Neuronal stem cell (in vitro differentiated cells): ENCODE measurements at regions not wholly inside any gene's neighbourhood (a gene's known extent, or its start where the extent isn't known, plus 50 kb on each side); places are given as distances from the start of the nearest gene placed in this dataset.
"Not testable (repeated sequence)": the region's sequence is repeated elsewhere in the genome, so short reads cannot be mapped to it uniquely, and the experiment has no call there.

Source experiments
- DNase-seq: peaks from one replicate; pipeline ENCODE4 v3.0.0-alpha.2; 2013; ENCODE audit warnings: low spot score
- H2AFZ ChIP-seq: one replicate; pipeline ENCODE4 v1.6.1; 2013; ENCODE audit warnings: mild to moderate bottlenecking, low read length, inconsistent platforms
- H2AK5ac ChIP-seq: 2 replicates; pipeline ENCODE4 v1.6.1; 2013; ENCODE audit warnings: low read depth, mild to moderate bottlenecking, inconsistent platforms, low read length, moderate library complexity, mixed read lengths
- H2BK120ac ChIP-seq: 2 replicates; pipeline ENCODE4 v1.6.1; 2013; ENCODE audit warnings: low read depth, mild to moderate bottlenecking, inconsistent platforms, low read length, moderate library complexity, mixed read lengths
- H2BK12ac ChIP-seq: one replicate; pipeline ENCODE4 v1.6.1; 2013; ENCODE audit warnings: low read length, inconsistent platforms
- H2BK15ac ChIP-seq: 2 replicates; pipeline ENCODE4 v1.6.1; 2013; ENCODE audit warnings: mild to moderate bottlenecking, low read length, inconsistent platforms, mixed read lengths
- H2BK5ac ChIP-seq: one replicate; pipeline ENCODE4 v1.6.1; 2013; ENCODE audit warnings: inconsistent platforms, mild to moderate bottlenecking, low read length, moderate library complexity
- H3K14ac ChIP-seq: one replicate; pipeline ENCODE4 v1.6.1; 2013; ENCODE audit warnings: low read length, inconsistent platforms
- H3K18ac ChIP-seq: 2 replicates; pipeline ENCODE4 v1.6.1; 2013; ENCODE audit warnings: low read length, inconsistent platforms
- H3K23ac ChIP-seq: 2 replicates; pipeline ENCODE4 v1.6.1; 2013; ENCODE audit warnings: low read depth, mild to moderate bottlenecking, mixed read lengths, low read length, inconsistent platforms; ENCODE audit not compliant: poor library complexity
- H3K27ac ChIP-seq: replicated peaks from 3 replicates; pipeline ENCODE4 v1.5.1; 2013; ENCODE audit warnings: low read length, inconsistent platforms
- H3K27me3 ChIP-seq, 3 experiments: 2 replicates each; pipeline ENCODE4 v1.6.1; 2013; ENCODE audit warnings: low read length in 3 of 3, mild to moderate bottlenecking in 2 of 3, inconsistent platforms in 1 of 3, low read depth in 1 of 3, mixed read lengths in 1 of 3, moderate library complexity in 1 of 3; ENCODE audit not compliant: control insufficient read depth in 3 of 3, insufficient read depth in 3 of 3
- H3K36me3 ChIP-seq, 2 donors: replicated peaks in 1 of 2; 2 replicates each; pipeline ENCODE4 v1.6.1; 2013; ENCODE audit warnings: low read length in 2 of 2; ENCODE audit not compliant: control insufficient read depth in 2 of 2, insufficient read depth in 2 of 2
- H3K4ac ChIP-seq: 2 replicates; pipeline ENCODE4 v1.6.1; 2013; ENCODE audit warnings: inconsistent platforms, mild to moderate bottlenecking, low read length, moderate library complexity
- H3K4me1 ChIP-seq, 2 donors: 1 replicate in 1 of 2; 2 replicates in 1 of 2; pipeline ENCODE4 v1.6.1; 2013; ENCODE audit warnings: low read length in 2 of 2, low read depth in 1 of 2; ENCODE audit not compliant: control insufficient read depth in 2 of 2, insufficient read depth in 1 of 2
- H3K4me2 ChIP-seq: one replicate; pipeline ENCODE4 v1.6.1; 2013; ENCODE audit warnings: mild to moderate bottlenecking, low read length, inconsistent platforms; ENCODE audit not compliant: insufficient read depth, poor library complexity, severe bottlenecking
- H3K4me3 ChIP-seq, 2 donors: 2 replicates each; pipeline ENCODE4 v1.5.1; 2013; ENCODE audit warnings: low read length in 2 of 2, mild to moderate bottlenecking in 2 of 2, inconsistent platforms in 1 of 2, moderate library complexity in 1 of 2
- H3K79me1 ChIP-seq: one replicate; pipeline ENCODE4 v1.6.1; 2013; ENCODE audit warnings: low read depth, mild to moderate bottlenecking, inconsistent platforms, low read length, moderate library complexity
- H3K9ac ChIP-seq: one replicate; pipeline ENCODE4 v1.6.1; 2013; ENCODE audit warnings: mild to moderate bottlenecking, low read depth, low read length, inconsistent platforms; ENCODE audit not compliant: poor library complexity
- H3K9me3 ChIP-seq, 2 donors: replicated peaks in 1 of 2; 2 replicates each; pipeline versions ENCODE3 to v1.6.1; 2013; ENCODE audit warnings: low read length in 2 of 2, mild to moderate bottlenecking in 2 of 2, inconsistent platforms in 1 of 2, low read depth in 1 of 2, mixed read lengths in 1 of 2, moderate library complexity in 1 of 2; ENCODE audit not compliant: control insufficient read depth in 2 of 2, insufficient read depth in 1 of 2
- H4K8ac ChIP-seq: one replicate; pipeline ENCODE4 v1.6.1; 2013; ENCODE audit warnings: low read depth, mild to moderate bottlenecking, inconsistent platforms, low read length, moderate library complexity
- H4K91ac ChIP-seq: one replicate; pipeline ENCODE4 v1.6.1; 2013; ENCODE audit warnings: low read length, low read depth, mild to moderate bottlenecking, inconsistent platforms; ENCODE audit not compliant: poor library complexity
- WGBS, 2 donors: extraction: QIAGEN DNeasy Blood & Tissue Kit; methylation state at CpG; one replicate each; pipeline ENCODE4 v1.1.7; 2013; ENCODE audit warnings: missing lambda C conversion rate in 2 of 2, mixed read lengths in 1 of 2; ENCODE audit not compliant: insufficient read length in 2 of 2, insufficient replicate concordance in 1 of 2; ENCODE audit errors: extremely low coverage in 2 of 2; 5-methylcytosine and 5-hydroxymethylcytosine counted together

DNA sequence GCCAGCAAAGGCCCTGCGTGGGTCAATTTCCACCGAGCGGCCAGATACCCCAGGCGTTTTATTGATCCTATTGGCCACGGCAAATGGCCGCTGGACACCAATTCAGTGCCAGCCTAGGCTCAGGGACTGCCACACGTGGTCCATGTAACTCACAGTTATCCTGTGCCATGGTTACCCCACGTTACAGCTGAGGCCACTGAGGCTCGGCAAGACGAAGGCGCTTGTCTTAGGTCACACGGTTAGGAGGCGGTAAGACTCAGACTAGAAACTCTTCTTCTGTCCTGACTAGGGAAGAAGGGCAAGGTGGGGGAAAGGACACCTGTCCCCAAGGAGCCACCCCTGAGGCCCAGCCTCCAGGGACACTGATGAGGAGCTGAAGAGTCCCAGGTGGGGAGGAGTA, 381.1 kb upstream of the ZNF722 start:
- H2AK5ac ChIP-seq, H2BK5ac ChIP-seq: not testable (repeated sequence)
- no CpG with 5 or more reads among the region's 13 CpGs for WGBS, 2 donors

DNA sequence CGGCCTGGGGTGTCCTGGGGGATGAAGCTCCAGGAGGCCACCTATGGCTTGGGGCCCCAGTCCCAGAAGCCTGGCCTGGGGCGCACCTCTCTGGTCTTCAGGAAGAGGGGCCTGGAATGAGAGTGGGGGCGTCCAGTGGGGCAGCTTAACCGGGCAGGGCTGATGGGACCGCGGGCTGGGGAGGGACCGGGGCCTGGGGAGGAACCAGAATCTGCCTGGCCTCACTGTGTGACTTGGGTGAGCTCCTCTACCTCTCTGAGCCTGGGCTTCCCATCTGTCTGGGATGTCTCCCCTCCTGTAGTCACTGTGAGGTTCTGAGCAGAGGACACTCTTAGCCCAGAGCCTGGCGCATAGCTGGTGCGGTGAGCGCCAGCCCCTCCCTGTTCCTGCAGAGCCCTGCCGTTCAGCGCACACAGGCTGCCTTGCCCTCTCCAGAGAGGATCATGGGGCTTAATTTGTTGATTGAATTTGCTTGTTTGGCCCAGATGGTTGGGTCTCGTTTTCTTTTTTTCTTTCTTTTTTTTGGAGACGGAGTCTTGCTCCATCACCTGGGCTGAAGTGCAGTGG, 378.4 kb upstream of the ZNF722 start:
- H3K9ac ChIP-seq, DNase-seq, H4K91ac ChIP-seq, H3K18ac ChIP-seq, H2BK12ac ChIP-seq, H3K79me1 ChIP-seq, H2AFZ ChIP-seq, H3K4ac ChIP-seq, H4K8ac ChIP-seq, H2BK120ac ChIP-seq, H3K4me1 ChIP-seq, H3K27me3 ChIP-seq, H2BK5ac ChIP-seq, H3K4me3 ChIP-seq, H3K9me3 ChIP-seq, H2AK5ac ChIP-seq, H2BK15ac ChIP-seq, H3K27ac ChIP-seq, H3K23ac ChIP-seq, H3K36me3 ChIP-seq, H3K14ac ChIP-seq, H3K4me2 ChIP-seq: not testable (repeated sequence)
- no CpG with 5 or more reads among the region's 14 CpGs for WGBS, 2 donors

More for the DNA sequence above, 381.1 kb upstream of the ZNF722 start:
- H3K36me3 ChIP-seq, H3K23ac ChIP-seq, H3K4ac ChIP-seq, H3K4me1 ChIP-seq, H3K4me2 ChIP-seq, H3K79me1 ChIP-seq, H2AFZ ChIP-seq, H2BK15ac ChIP-seq, H4K91ac ChIP-seq, H3K9me3 ChIP-seq, H3K4me3 ChIP-seq, H3K27me3 ChIP-seq, H3K27ac ChIP-seq, H4K8ac ChIP-seq, H3K9ac ChIP-seq, H3K18ac ChIP-seq, H2BK12ac ChIP-seq, H3K14ac ChIP-seq, DNase-seq, H2BK120ac ChIP-seq: not testable (repeated sequence)

DNA sequence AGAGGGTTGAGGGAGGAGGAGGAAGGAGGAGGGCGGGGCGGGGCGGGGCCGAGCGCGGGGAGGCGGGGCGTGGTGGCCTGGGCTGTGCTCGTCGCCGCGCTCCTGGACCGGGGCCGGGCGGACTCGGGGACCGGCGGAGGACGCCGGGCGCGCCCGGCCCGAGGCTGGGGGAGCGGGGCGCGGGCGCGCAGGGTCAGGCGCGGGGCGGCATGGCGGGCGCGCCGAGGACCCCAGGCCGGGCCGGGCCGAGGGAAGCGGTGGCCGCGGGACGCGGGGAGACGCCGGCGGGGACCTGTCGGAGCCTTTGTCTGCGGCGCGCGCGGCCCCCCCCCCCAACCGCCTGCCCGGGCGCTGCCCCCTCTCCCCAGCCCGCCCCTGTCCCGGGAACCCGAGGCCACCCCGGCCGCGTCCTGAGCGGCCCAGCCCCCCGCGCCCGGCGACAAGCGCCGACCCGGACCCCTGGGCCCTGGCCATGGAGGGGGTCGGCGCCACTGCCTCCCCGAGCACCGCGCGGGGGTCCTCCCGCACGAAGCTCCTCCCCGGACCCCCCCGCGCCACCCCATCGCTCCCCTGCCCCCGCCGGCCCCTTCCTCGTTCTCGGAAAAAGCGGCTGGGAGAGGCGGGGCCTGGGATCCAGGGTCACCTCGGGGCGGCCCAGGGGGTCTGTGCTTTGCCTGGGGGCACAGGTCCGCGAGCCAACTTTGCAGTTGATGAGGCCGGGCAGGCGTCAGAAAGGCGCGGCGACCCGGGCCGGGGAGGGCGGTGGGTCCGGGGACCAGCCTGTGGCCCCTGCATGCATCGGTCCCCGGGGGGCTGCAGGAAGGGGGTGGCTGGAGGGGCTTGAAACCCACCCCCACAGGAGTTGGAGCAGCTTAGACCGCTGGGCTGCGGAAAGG, 370.8 kb upstream of the ZNF722 start:
- H3K4me2 ChIP-seq, H2BK5ac ChIP-seq, H3K9me3 ChIP-seq, H3K14ac ChIP-seq, H2BK120ac ChIP-seq, H3K4me1 ChIP-seq, H2BK12ac ChIP-seq, H3K18ac ChIP-seq, H3K23ac ChIP-seq, H4K8ac ChIP-seq, H3K27me3 ChIP-seq, H3K79me1 ChIP-seq, H3K36me3 ChIP-seq, H3K4me3 ChIP-seq, H2AK5ac ChIP-seq, H3K9ac ChIP-seq, H3K4ac ChIP-seq, H3K27ac ChIP-seq, DNase-seq, H2BK15ac ChIP-seq, H4K91ac ChIP-seq, H2AFZ ChIP-seq: not testable (repeated sequence)
- no CpG with 5 or more reads among the region's 105 CpGs for WGBS, 2 donors

DNA sequence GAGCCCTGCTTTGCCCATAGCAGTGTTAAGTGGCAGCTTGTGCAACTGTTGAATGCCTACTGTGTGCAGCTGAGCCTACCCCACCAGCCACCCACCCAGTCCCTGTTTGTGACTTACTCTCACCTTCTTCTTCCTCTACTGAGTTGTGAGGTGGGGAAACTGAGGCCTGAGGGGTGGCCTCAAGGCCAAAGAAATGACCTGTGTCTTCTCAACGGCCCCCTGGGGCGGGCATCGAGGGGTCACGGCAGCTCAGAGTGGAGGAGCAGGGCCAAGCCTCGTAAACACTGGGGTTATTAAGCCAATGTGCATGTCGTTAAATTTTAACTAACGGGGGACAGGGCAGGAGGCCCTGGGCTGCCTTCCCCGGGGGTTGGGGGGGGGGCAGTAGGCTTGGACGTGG, 369.6 kb upstream of the ZNF722 start:
- not testable (repeated sequence) for DNase-seq, H3K79me1 ChIP-seq

More for the DNA sequence above, 369.6 kb upstream of the ZNF722 start:
- not testable (repeated sequence) for H3K18ac ChIP-seq, H3K36me3 ChIP-seq, H2AK5ac ChIP-seq, H3K9me3 ChIP-seq, H2BK120ac ChIP-seq, H3K4ac ChIP-seq, H3K4me1 ChIP-seq, H4K8ac ChIP-seq, H2BK15ac ChIP-seq, H3K27ac ChIP-seq, H3K14ac ChIP-seq, H2AFZ ChIP-seq, H4K91ac ChIP-seq, H3K4me2 ChIP-seq, H2BK5ac ChIP-seq, H3K4me3 ChIP-seq, H3K9ac ChIP-seq, H3K27me3 ChIP-seq, H2BK12ac ChIP-seq, H3K23ac ChIP-seq
- WGBS, 2 donors = no CpG with 5 or more reads among the region's 9 CpGs
